Activated B cell treated with CpG ODN at 0.5 μM for 24 hours (primary cell): ENCODE measurements at regions not wholly inside any gene's neighbourhood (a gene's known extent, or its start where the extent isn't known, plus 50 kb on each side); places are given as distances from the start of the nearest gene placed in this dataset.

Experiments used
- ATAC-seq: fragments of 200-7000 bp; cut with Tn5 transposase; one replicate; pipeline ENCODE4 v1.10.0; 2021; ENCODE audit warnings: low read depth, mild to moderate bottlenecking, moderate library complexity
- CTCF ChIA-PET: fragments of 350-600 bp; sonication (Branson Sonifier 250); formaldehyde crosslinking; loops from one replicate; lab custom pipeline; 2021; ENCODE audit warnings: antibody characterized with exemption; lab: Charles Lee
- POLR2A ChIA-PET: fragments of 350-600 bp; sonication (Branson Sonifier 250); formaldehyde crosslinking; loops from one replicate; lab custom pipeline; 2021; ENCODE audit warnings: antibody characterized with exemption; lab: Charles Lee
- DNase-seq: peaks from one replicate; pipeline ENCODE4 v3.0.0; 2022
- H3K27ac Mint-ChIP-seq: one replicate; pipeline ENCODE4 v1.8.0; 2020; ENCODE audit warnings: mixed read lengths
- H3K27me3 Mint-ChIP-seq: one replicate; pipeline ENCODE4 v1.8.0; 2021; ENCODE audit warnings: mixed read lengths
- H3K36me3 Mint-ChIP-seq: one replicate; pipeline ENCODE4 v1.8.0; 2021; ENCODE audit warnings: low read depth, mixed read lengths
- H3K4me1 Mint-ChIP-seq: one replicate; pipeline ENCODE4 v1.8.0; 2021; ENCODE audit warnings: mixed read lengths
- H3K4me3 Mint-ChIP-seq: one replicate; pipeline ENCODE4 v1.8.0; 2020; ENCODE audit warnings: mild to moderate bottlenecking, mixed read lengths
- H3K9me3 Mint-ChIP-seq: one replicate; pipeline ENCODE4 v1.8.0; 2020; ENCODE audit warnings: mixed read lengths
- intact Hi-C: fragments of 100-400 bp; cut with micrococcal nuclease; formaldehyde crosslinking; loops from one replicate; pipeline ENCODE4 v1.15.1; 2024
- TF ChIP-seq, protein P1 (sequence below): fragments of 200-600 bp; IDR thresholded peaks from one replicate; pipeline ENCODE4 v1.8.0; 2022; ENCODE audit warnings: antibody characterized with exemption, mild to moderate bottlenecking

DNA sequence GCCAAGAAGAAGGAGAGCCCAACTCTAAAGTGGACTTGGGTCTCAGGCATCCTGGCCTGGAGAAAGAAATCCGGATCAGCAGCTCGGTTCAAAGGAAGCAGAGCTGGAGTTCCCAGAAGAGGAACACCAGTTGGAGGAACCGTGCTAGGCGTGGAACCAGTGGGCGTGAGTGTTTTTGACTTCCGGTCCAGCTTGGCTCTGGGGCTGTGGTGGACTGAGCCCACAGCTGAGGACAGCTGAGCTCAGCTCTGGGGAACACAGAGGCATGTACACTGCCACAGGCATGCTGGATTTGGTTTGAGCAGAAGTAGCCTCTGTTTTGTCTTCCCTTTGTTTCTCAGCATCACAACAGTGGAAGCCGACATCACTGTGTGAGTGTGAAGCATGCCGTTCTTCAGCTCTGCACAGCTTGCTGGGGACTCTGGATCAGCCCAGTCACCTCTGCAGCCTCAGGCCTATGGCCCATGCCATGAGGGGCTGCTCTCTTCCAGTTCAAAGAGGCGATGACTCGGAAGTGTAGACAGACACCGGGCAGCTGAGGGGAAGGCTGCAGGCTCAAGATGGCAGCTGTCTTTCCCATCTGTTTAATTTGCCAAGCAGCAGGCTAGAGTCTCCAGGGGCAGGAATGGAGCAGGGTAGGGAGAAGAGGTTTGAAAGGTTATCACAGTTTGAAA lies 185.8 kb upstream of the UBE3A start:
- H3K9me3 Mint-ChIP-seq, result no peaks in the 10 kb centered on the region
- no peak for DNase-seq
- no peaks in the 10 kb centered on the region for H3K4me1 Mint-ChIP-seq
- CTCF ChIA-PET, result no interaction called here
- ATAC-seq, result no peak
- H3K4me3 Mint-ChIP-seq, result no peak overlapping the region
- intact Hi-C loops, result no loop called here
- POLR2A ChIA-PET, result no interaction called here
- TF ChIP-seq, protein P1, sequence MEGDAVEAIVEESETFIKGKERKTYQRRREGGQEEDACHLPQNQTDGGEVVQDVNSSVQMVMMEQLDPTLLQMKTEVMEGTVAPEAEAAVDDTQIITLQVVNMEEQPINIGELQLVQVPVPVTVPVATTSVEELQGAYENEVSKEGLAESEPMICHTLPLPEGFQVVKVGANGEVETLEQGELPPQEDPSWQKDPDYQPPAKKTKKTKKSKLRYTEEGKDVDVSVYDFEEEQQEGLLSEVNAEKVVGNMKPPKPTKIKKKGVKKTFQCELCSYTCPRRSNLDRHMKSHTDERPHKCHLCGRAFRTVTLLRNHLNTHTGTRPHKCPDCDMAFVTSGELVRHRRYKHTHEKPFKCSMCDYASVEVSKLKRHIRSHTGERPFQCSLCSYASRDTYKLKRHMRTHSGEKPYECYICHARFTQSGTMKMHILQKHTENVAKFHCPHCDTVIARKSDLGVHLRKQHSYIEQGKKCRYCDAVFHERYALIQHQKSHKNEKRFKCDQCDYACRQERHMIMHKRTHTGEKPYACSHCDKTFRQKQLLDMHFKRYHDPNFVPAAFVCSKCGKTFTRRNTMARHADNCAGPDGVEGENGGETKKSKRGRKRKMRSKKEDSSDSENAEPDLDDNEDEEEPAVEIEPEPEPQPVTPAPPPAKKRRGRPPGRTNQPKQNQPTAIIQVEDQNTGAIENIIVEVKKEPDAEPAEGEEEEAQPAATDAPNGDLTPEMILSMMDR, result no peak
- no peaks in the 10 kb centered on the region for H3K27me3 Mint-ChIP-seq
- H3K36me3 Mint-ChIP-seq, result no peaks in the 10 kb centered on the region
- H3K27ac Mint-ChIP-seq, result no peak overlapping the region

DNA sequence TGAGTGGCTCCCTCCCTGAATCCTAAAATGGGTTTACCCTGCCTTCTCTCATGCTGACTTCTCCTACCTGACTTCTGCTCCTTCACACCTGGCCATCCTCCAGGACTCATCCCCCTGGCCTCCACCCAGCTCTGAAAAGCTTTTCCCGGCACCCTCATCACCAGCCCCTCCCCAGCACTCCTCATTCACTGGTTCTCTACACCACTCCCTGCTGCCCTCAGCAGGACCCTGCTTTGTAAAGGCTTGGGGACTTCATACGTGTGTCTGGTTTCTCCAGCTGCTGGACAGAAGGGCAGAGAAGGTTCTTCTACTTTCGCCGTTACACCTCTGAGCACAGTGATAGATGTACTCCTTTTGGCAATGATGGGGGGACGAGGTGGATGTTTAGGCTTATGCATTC lies 184.9 kb upstream of the UBE3A start:
- CTCF ChIA-PET, result no interaction called here
- no peak for ATAC-seq
- Mint-ChIP-seq H3K27ac (no peak overlapping the region), H3K36me3 (no peaks in the 10 kb centered on the region), H3K9me3 (peaks cover under 1% of the 10 kb centered on the region), H3K4me3 (no peak overlapping the region), H3K27me3 (no peaks in the 10 kb centered on the region), H3K4me1 (no peaks in the 10 kb centered on the region)
- TF ChIP-seq, protein P1, result no peak
- POLR2A ChIA-PET, result no interaction called here
- intact Hi-C loops, result no loop called here
- DNase-seq, result no peak

DNA sequence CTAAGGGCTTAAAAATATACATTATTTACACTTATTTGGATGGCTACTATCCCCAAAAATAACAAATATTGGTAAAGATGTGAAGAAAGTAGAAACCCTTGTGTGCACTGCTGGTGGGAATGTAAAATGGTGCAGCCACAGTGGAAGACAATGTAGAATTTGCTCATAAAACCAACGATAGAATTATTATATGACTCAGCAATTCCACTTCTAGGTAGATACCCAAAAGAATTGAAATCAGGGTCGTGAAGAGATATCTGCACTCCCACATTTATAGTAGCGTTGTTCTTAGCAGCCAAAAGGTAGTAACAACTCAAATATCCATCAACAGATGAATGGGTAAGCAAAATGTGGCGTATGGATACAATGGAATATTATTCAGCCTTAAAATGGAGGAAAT lies 181.6 kb upstream of the UBE3A start:
- ChIA-PET POLR2A (no interaction called here), CTCF (no interaction called here)
- Mint-ChIP-seq H3K4me3 (no peak overlapping the region), H3K4me1 (no peaks in the 10 kb centered on the region), H3K9me3 (peaks cover 3% of the 10 kb centered on the region), H3K36me3 (no peaks in the 10 kb centered on the region), H3K27me3 (no peaks in the 10 kb centered on the region), H3K27ac (no peak overlapping the region)
- no peak for ATAC-seq
- TF ChIP-seq, protein P1, result no peak
- no peak for DNase-seq
- intact Hi-C loops, result no loop called here

DNA sequence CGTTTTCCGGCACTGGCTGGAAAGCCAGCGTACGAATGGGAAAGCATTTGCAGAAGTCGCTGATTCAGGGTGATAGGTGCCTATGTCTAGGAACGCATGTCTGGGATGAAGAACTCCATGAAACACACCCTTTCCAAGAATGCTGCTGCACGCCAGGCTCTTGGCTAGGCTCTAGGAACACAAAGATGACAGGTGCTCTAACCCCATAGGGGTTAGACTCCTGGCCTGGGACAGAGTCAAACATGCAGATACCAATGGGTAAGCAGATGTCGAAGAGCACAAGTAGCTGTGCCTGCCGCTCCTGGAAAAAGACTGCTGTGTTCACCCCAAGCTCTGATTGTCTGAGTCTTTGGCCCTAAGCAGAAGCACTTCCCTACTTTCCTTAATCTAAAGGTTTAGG lies 180.9 kb upstream of the UBE3A start:
- TF ChIP-seq, protein P1, result no peak
- peaks cover 3% of the 10 kb centered on the region for H3K9me3 Mint-ChIP-seq
- no peaks in the 10 kb centered on the region for H3K27me3 Mint-ChIP-seq
- H3K4me3 Mint-ChIP-seq, result no peak overlapping the region
- CTCF ChIA-PET, result no interaction called here
- H3K36me3 Mint-ChIP-seq, result no peaks in the 10 kb centered on the region
- DNase-seq (no peak), ATAC-seq (no peak)
- no peaks in the 10 kb centered on the region for H3K4me1 Mint-ChIP-seq
- POLR2A ChIA-PET, result no interaction called here
- intact Hi-C loops, result no loop called here
- no peak overlapping the region for H3K27ac Mint-ChIP-seq

DNA sequence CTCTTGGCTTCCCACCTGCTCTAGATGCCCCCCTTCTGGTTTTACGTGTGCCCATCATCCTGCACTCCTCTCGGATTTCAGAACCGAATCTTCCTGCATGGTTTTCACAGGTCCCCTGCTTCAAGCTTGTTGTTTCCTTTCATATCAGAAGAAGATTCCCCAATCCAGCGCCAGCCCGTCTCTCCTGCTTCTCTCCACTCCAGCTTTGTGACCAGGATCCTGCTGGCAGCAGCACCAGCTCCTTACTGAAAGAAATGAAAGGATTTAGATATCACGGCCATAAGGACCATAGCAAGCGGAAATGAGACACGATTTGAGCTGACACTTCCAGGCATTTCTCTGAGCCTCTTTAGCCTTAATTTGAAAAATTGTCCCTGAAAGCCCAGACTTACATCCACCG lies 180.3 kb upstream of the UBE3A start:
- Mint-ChIP-seq H3K27ac (no peak overlapping the region), H3K9me3 (peaks cover 3% of the 10 kb centered on the region), H3K27me3 (no peaks in the 10 kb centered on the region), H3K4me3 (no peak overlapping the region), H3K36me3 (no peaks in the 10 kb centered on the region), H3K4me1 (no peaks in the 10 kb centered on the region)
- ATAC-seq (no peak), DNase-seq (no peak)
- intact Hi-C loops, result no loop called here
- POLR2A ChIA-PET, result no interaction called here
- TF ChIP-seq, protein P1, result no peak
- CTCF ChIA-PET, result no interaction called here
